B cell (primary cell): ENCODE measurements at regions not wholly inside any gene's neighbourhood (a gene's known extent, or its start where the extent isn't known, plus 50 kb on each side); places are given as distances from the start of the nearest gene placed in this dataset.

Source experiments
- ATAC-seq: fragments of 200-7000 bp; cut with Tn5 transposase; one replicate; pipeline ENCODE4 v1.10.0; 2021; ENCODE audit warnings: low read depth, mild to moderate bottlenecking, moderate number of reproducible peaks, moderate library complexity
- CTCF ChIA-PET: fragments of 350-600 bp; sonication (Branson Sonifier 250); formaldehyde crosslinking; loops from one replicate; lab custom pipeline; 2021; ENCODE audit warnings: antibody characterized with exemption, inconsistent platforms; lab: Charles Lee
- POLR2A ChIA-PET: fragments of 350-600 bp; sonication (Branson Sonifier 250); formaldehyde crosslinking; loops from one replicate; lab custom pipeline; 2021; ENCODE audit warnings: antibody characterized with exemption; lab: Charles Lee
- DNase-seq: peaks from one replicate; pipeline ENCODE4 v3.0.0; 2013
- H2AFZ ChIP-seq: 2 replicates; pipeline ENCODE4 v1.6.1; 2012; ENCODE audit warnings: mild to moderate bottlenecking, low read depth, low read length; ENCODE audit not compliant: insufficient read depth, poor library complexity, severe bottlenecking
- H3K27ac ChIP-seq, 2 donors: 1 replicate in 1 of 2; 2 replicates in 1 of 2; pipeline ENCODE4 v1.5.1; 2012 to 2013; ENCODE audit warnings: low read length in 2 of 2, mild to moderate bottlenecking in 2 of 2, moderate library complexity in 1 of 2
- H3K27me3 ChIP-seq, 4 experiments: fragments of 200-600 bp in 1 of 4; sonication (generic) in 1 of 4; replicated peaks in 1 of 4; 1 replicate in 2 of 4; 2 replicates in 2 of 4; pipeline versions ENCODE4 v1.6.1 to v1.7.0; 2013 to 2016; ENCODE audit warnings: low read length in 3 of 4, mild to moderate bottlenecking in 2 of 4, mixed read lengths in 1 of 4, moderate library complexity in 1 of 4; ENCODE audit not compliant: insufficient read depth in 4 of 4, control insufficient read depth in 3 of 4; ENCODE audit errors: control extremely low read depth in 1 of 4
- H3K36me3 ChIP-seq, 2 experiments: replicated peaks in 1 of 2; 1 replicate in 1 of 2; 2 replicates in 1 of 2; pipeline versions ENCODE4 v1.6.1 to v1.7.1; 2013; ENCODE audit warnings: low read length in 1 of 2; ENCODE audit not compliant: insufficient read depth in 2 of 2, control insufficient read depth in 1 of 2; ENCODE audit errors: control extremely low read depth in 1 of 2, extremely low read depth in 1 of 2
- H3K4me1 ChIP-seq, 2 donors: fragments of 200-600 bp in 1 of 2; sonication (generic) in 1 of 2; 1 replicate in 1 of 2; 2 replicates in 1 of 2; pipeline versions ENCODE4 v1.5.1 to v1.6.1; 2013 to 2017; ENCODE audit warnings: low read length in 2 of 2; ENCODE audit not compliant: control insufficient read depth in 2 of 2, insufficient read depth in 2 of 2
- H3K4me2 ChIP-seq: replicated peaks from 2 replicates; pipeline ENCODE3; 2012; ENCODE audit warnings: mild to moderate bottlenecking, low read depth, low read length; ENCODE audit not compliant: poor library complexity, severe bottlenecking
- H3K4me3 ChIP-seq, 5 experiments: fragments of 200-600 bp in 1 of 5; sonication (generic) in 1 of 5; 1 replicate in 3 of 5; 2 replicates in 2 of 5; pipeline versions ENCODE4 v1.5.1 to v1.7.0; 2011 to 2016; ENCODE audit warnings: low read length in 4 of 5, mild to moderate bottlenecking in 4 of 5, low read depth in 2 of 5, control low read depth in 1 of 5, moderate library complexity in 1 of 5; ENCODE audit not compliant: insufficient read depth in 1 of 5; ENCODE audit errors: control extremely low read depth in 1 of 5, extremely low read depth in 1 of 5
- H3K79me2 ChIP-seq: fragments of 200-600 bp; sonication (generic); one replicate; pipeline ENCODE4 v1.6.0; 2016; ENCODE audit warnings: low read length; ENCODE audit not compliant: control insufficient read depth, insufficient read depth
- H3K9ac ChIP-seq: fragments of 200-600 bp; sonication (generic); 2 replicates; pipeline ENCODE4 v1.6.1; 2017; ENCODE audit warnings: mild to moderate bottlenecking, low read length, moderate library complexity
- H3K9me3 ChIP-seq, 3 donors: one replicate each; pipeline versions ENCODE4 v1.6.1 to v1.7.1; 2013; ENCODE audit warnings: low read length in 2 of 3; ENCODE audit not compliant: control insufficient read depth in 2 of 3, insufficient read depth in 1 of 3; ENCODE audit errors: control extremely low read depth in 1 of 3
- H4K20me1 ChIP-seq: 2 replicates; pipeline ENCODE4 v1.6.0; 2012; ENCODE audit warnings: mild to moderate bottlenecking, low read length; ENCODE audit not compliant: insufficient read depth, control insufficient read depth, poor library complexity, severe bottlenecking
- H3K27ac Mint-ChIP-seq: one replicate; pipeline ENCODE4 v1.8.0; 2021; ENCODE audit warnings: mixed read lengths
- H3K27me3 Mint-ChIP-seq: one replicate; pipeline ENCODE4 v1.8.0; 2021; ENCODE audit warnings: mixed read lengths
- H3K4me1 Mint-ChIP-seq: one replicate; pipeline ENCODE4 v1.8.0; 2021; ENCODE audit warnings: mixed read lengths
- H3K4me3 Mint-ChIP-seq: one replicate; pipeline ENCODE4 v1.8.0; 2021; ENCODE audit warnings: mixed read lengths
- H3K9me3 Mint-ChIP-seq: one replicate; pipeline ENCODE4 v1.8.0; 2022; ENCODE audit warnings: mixed read lengths; ENCODE audit not compliant: insufficient read depth
- CTCF ChIP-seq: fragments of 200-600 bp; IDR thresholded peaks from one replicate; pipeline ENCODE4 v1.8.0; 2022; ENCODE audit warnings: antibody characterized with exemption, mild to moderate bottlenecking
- EZH2 ChIP-seq: IDR thresholded peaks from 2 replicates; pipeline ENCODE4 v1.6.1; 2012; ENCODE audit warnings: borderline replicate concordance, low read depth, mild to moderate bottlenecking, moderate library complexity, low read length; ENCODE audit not compliant: insufficient read depth, poor library complexity, severe bottlenecking
- WGBS: methylation state at CpG from one replicate; pipeline ENCODE4 v1.1.5; 2013; ENCODE audit warnings: missing lambda C conversion rate; ENCODE audit not compliant: insufficient coverage; 5-methylcytosine and 5-hydroxymethylcytosine counted together
- intact Hi-C: fragments of 100-400 bp; cut with micrococcal nuclease; formaldehyde crosslinking; loops from one replicate; pipeline ENCODE4 v1.10.0; 2022

GRCh38 chr4:33395731-33396485 lies 2675.7 kb downstream of the PCDH7 start:
- Histone ChIP-seq H3K4me3 (no peak overlapping the region), H3K27ac (no peak overlapping the region), H2AFZ (no peak overlapping the region), H3K9ac (no peak overlapping the region), H3K4me2 (no peak overlapping the region), H3K27me3 (no peaks in the 10 kb centered on the region), H3K9me3 (peaks cover 0 to 5% (median 0%) of the 10 kb centered on the region in 3 donors), H3K79me2 (no peaks in the 10 kb centered on the region), H3K36me3 (no peaks in the 10 kb centered on the region), H4K20me1 (no peaks in the 10 kb centered on the region), H3K4me1 (no peaks in the 10 kb centered on the region)
- H3K4me3 Mint-ChIP-seq, result no peak overlapping the region
- intact Hi-C loops, result no loop called here
- no peak for DNase-seq
- ATAC-seq, result no peak
- no peaks in the 10 kb centered on the region for H3K27me3 Mint-ChIP-seq
- H3K9me3 Mint-ChIP-seq, result peaks cover 4% of the 10 kb centered on the region
- TF ChIP-seq CTCF (no peak), EZH2 (no peak)
- H3K4me1 Mint-ChIP-seq, result no peaks in the 10 kb centered on the region
- no peak overlapping the region for H3K27ac Mint-ChIP-seq
- ChIA-PET CTCF (no interaction called here), POLR2A (no interaction called here)

- no peak for DNase-seq
- H3K9me3 Mint-ChIP-seq, result peaks cover 8% of the 10 kb centered on the region
- H3K4me1 Mint-ChIP-seq, result no peaks in the 10 kb centered on the region
These were observed 2680.3 kb downstream of the PCDH7 start for GRCh38 chr4:33400504-33400903.

More at GRCh38 chr4:33400504-33400903, 2680.3 kb downstream of the PCDH7 start:
- Histone ChIP-seq H3K4me3 (no peak overlapping the region), H3K27ac (no peak overlapping the region), H3K9me3 (peaks cover 0 to 5% (median 0%) of the 10 kb centered on the region in 3 donors), H3K27me3 (no peaks in the 10 kb centered on the region), H3K9ac (no peak overlapping the region), H3K79me2 (no peaks in the 10 kb centered on the region), H3K36me3 (no peaks in the 10 kb centered on the region), H3K4me1 (no peaks in the 10 kb centered on the region), H2AFZ (no peak overlapping the region), H4K20me1 (no peaks in the 10 kb centered on the region), H3K4me2 (no peak overlapping the region)
- intact Hi-C loops, result no loop called here
- Mint-ChIP-seq H3K27ac (no peak overlapping the region), H3K4me3 (no peak overlapping the region), H3K27me3 (no peaks in the 10 kb centered on the region)
- 96% methylated on average over 11 of the region's 11 CpGs for WGBS
- ChIA-PET CTCF (no interaction called here), POLR2A (no interaction called here)
- TF ChIP-seq EZH2 (no peak), CTCF (no peak)
- no peak for ATAC-seq
